ENCODE measurements at regions not wholly inside any gene's neighbourhood (a gene's known extent, or its start where the extent isn't known, plus 50 kb on each side); places are given as distances from the start of the nearest gene placed in this dataset.

- TF ChIP-seq SP2 (IDR thresholded peaks at IDR 0.05; ENCODE audit: low read length) (no peak), CTCF (IDR thresholded peaks at IDR 0.05; ENCODE audit: control extremely low read depth in 1 of 3, insufficient read depth in 1 of 3, low read depth in 1 of 3, low read length in 3 of 3) (no peak), GABPA (IDR thresholded peaks at IDR 0.05; ENCODE audit: borderline replicate concordance, insufficient read depth, low read length) (no peak), RFX5 (IDR thresholded peaks at IDR 0.05; ENCODE audit: borderline replicate concordance, low read depth, low read length) (no peak), POLR2A (IDR thresholded peaks at IDR 0.05; ENCODE audit: control extremely low read depth in 1 of 2, low read depth in 2 of 2, low read length in 2 of 2) (no peak), NRF1 (IDR thresholded peaks at IDR 0.05; ENCODE audit: low read depth, low read length) (no peak), SIN3A (conservative IDR thresholded peaks at IDR 0.05 in 1 of 2, IDR thresholded peaks at IDR 0.05 in 1 of 2; ENCODE audit: low read depth in 1 of 2, low read length in 2 of 2) (no peak), JUN (IDR thresholded peaks at IDR 0.05; ENCODE audit: low read depth, low read length) (no peak), RNF2 (IDR thresholded peaks at IDR 0.05; ENCODE audit: borderline replicate concordance, low read depth, low read length, missing control alignments, poor library complexity, severe bottlenecking) (no peak), SUZ12 (IDR thresholded peaks at IDR 0.05; ENCODE audit: low read length) (no peak), FOSL1 (IDR thresholded peaks at IDR 0.05; ENCODE audit: insufficient read depth, low read depth, low read length) (no peak), POLR2AphosphoS5 (IDR thresholded peaks at IDR 0.05; ENCODE audit: low read depth, low read length) (no peak)
- TF ChIP-seq, protein P1, sequence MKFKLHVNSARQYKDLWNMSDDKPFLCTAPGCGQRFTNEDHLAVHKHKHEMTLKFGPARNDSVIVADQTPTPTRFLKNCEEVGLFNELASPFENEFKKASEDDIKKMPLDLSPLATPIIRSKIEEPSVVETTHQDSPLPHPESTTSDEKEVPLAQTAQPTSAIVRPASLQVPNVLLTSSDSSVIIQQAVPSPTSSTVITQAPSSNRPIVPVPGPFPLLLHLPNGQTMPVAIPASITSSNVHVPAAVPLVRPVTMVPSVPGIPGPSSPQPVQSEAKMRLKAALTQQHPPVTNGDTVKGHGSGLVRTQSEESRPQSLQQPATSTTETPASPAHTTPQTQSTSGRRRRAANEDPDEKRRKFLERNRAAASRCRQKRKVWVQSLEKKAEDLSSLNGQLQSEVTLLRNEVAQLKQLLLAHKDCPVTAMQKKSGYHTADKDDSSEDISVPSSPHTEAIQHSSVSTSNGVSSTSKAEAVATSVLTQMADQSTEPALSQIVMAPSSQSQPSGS (IDR thresholded peaks at IDR 0.05; ENCODE audit: low read length) = no peak
Measured at GRCh38 chr16:66166490-66166889, 200.0 kb upstream of the CDH5 start.

Data from H1 (cell line).